GM18907 (cell line): ENCODE measurements at regions not wholly inside any gene's neighbourhood (a gene's known extent, or its start where the extent isn't known, plus 50 kb on each side); places are given as distances from the start of the nearest gene placed in this dataset.
"Not testable (repeated sequence)": the region's sequence is repeated elsewhere in the genome, so short reads cannot be mapped to it uniquely, and the experiment has no call there.

Experiments used
- ATAC-seq: cut with Tn5 transposase; IDR thresholded peaks from one replicate; pipeline ENCODE4 v1.9.1; 2021; ENCODE audit warnings: mild to moderate bottlenecking, moderate library complexity; ENCODE audit not compliant: unreplicated experiment

GRCh38 chr4:29704059-29704458, 1016.1 kb upstream of the PCDH7 start:
- no peak for ATAC-seq

GRCh38 chr4:29708473-29708872, 1011.7 kb upstream of the PCDH7 start:
- ATAC-seq = no peak

GRCh38 chr4:29710519-29710918, 1009.6 kb upstream of the PCDH7 start:
- ATAC-seq = no peak

- ATAC-seq = no peak
These were observed 1008.9 kb upstream of the PCDH7 start for GRCh38 chr4:29711226-29711625.

- no peak for ATAC-seq
These were observed 1002.7 kb upstream of the PCDH7 start for GRCh38 chr4:29717287-29718057.

GRCh38 chr4:29718136-29718535, 1002.0 kb upstream of the PCDH7 start:
- no peak for ATAC-seq

- no peak for ATAC-seq
These were observed 997.9 kb upstream of the PCDH7 start for GRCh38 chr4:29722253-29722652.

GRCh38 chr4:29726938-29727337, 993.2 kb upstream of the PCDH7 start:
- no peak for ATAC-seq

GRCh38 chr4:29734343-29735213, 985.6 kb upstream of the PCDH7 start:
- no peak for ATAC-seq

- ATAC-seq = no peak
These were observed 963.2 kb upstream of the PCDH7 start for GRCh38 chr4:29756966-29757365.

GRCh38 chr4:29762151-29762550, 958.0 kb upstream of the PCDH7 start:
- no peak for ATAC-seq

- ATAC-seq = no peak
These were observed 949.5 kb upstream of the PCDH7 start for GRCh38 chr4:29770627-29771026.

GRCh38 chr4:29788123-29788522, 932.0 kb upstream of the PCDH7 start:
- ATAC-seq = not testable (repeated sequence)

GRCh38 chr4:29805245-29805644, 914.9 kb upstream of the PCDH7 start:
- no peak for ATAC-seq

GRCh38 chr4:29805916-29806480, 914.2 kb upstream of the PCDH7 start:
- no peak for ATAC-seq

GRCh38 chr4:29817961-29818360, 902.2 kb upstream of the PCDH7 start:
- ATAC-seq = no peak

- no peak for ATAC-seq
These were observed 891.1 kb upstream of the PCDH7 start for GRCh38 chr4:29829067-29829466.

- no peak for ATAC-seq
These were observed 867.6 kb upstream of the PCDH7 start for GRCh38 chr4:29852537-29852936.

GRCh38 chr4:29853833-29854232, 866.3 kb upstream of the PCDH7 start:
- ATAC-seq = no peak

- no peak for ATAC-seq
These were observed 858.9 kb upstream of the PCDH7 start for GRCh38 chr4:29861307-29861706.

GRCh38 chr4:29867412-29867811, 852.8 kb upstream of the PCDH7 start:
- ATAC-seq = no peak

- no peak for ATAC-seq
These were observed 819.8 kb upstream of the PCDH7 start for GRCh38 chr4:29900336-29900735.
